ENCODE measurements at regions not wholly inside any gene's neighbourhood (a gene's known extent, or its start where the extent isn't known, plus 50 kb on each side); places are given as distances from the start of the nearest gene placed in this dataset.
"Not testable (repeated sequence)": the region's sequence is repeated elsewhere in the genome, so short reads cannot be mapped to it uniquely, and the experiment has no call there.

DNA sequence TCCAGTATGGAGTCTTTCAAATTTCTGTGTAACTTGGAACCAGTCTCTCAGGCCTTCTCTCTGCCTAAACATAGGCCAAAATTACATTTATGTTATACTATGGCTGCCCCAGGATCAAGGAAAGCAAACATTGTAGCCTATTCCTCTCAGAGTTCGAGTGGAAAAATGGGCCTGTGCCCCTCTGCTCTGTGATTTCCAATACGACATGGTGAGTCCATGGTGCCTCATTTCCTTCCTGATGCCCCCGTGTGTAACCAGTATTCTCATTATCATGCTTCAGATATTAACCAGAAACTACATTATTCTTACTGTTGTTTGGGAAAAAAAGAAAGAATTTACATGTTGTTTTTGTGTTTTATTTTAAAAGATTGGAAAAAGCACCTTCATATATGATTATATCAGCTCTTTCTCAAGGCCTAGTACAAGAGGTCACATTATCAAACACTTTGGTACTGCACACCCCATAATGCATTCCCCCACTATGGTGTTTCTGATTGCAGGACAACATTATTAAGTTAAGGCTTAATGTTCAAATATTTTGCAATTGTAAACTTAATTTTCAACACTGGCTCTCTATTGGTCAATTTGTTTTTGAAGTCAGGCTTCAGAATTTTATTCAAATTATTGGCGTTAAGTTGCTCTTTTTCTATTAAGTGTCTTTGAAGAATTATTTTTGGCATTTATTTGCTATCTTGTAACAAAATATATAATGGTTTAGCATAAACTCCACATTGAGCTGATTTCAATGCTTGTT is 151.8 kb upstream of the SLC27A6 start:
- no peak for DNase-seq

DNA sequence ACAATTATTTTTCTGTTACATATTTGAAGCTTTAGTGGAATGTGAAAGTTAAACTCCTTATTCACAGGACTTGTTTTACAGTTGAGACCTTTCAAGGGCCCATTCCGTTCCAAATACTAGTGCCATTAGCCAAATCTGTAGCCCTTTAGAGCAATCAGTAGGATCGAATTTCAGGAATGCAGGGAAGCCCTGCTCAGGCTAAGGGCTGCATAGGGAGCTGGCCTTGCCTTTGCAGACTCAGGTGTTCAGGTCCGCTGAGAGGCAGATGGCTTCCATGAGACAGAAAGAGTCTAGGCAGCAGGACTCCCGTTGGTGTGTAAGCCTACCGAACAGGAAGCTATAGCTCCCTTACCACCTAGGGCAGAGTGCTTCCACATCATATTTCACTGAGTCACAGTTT is 150.1 kb upstream of the SLC27A6 start:
- no peak for DNase-seq

DNA sequence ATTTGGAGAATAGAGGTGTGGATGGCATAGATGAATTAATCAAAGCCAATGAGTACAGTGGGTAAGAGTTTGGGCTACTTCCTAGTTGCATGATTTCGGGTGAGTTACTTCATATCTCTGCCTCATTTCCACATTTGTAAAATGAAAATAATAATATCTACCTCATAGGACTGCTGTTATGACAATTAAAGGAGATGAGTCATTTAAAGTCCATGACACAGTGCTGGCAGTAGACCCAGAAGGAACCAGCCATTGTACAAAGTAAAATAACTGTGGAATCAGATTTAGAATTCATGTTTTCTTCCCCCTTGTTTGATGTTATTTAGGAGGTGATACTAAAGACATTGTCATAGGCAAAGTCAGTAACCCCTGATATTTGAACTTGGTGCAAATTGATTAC is 139.5 kb upstream of the SLC27A6 start:
- no peak for DNase-seq

DNA sequence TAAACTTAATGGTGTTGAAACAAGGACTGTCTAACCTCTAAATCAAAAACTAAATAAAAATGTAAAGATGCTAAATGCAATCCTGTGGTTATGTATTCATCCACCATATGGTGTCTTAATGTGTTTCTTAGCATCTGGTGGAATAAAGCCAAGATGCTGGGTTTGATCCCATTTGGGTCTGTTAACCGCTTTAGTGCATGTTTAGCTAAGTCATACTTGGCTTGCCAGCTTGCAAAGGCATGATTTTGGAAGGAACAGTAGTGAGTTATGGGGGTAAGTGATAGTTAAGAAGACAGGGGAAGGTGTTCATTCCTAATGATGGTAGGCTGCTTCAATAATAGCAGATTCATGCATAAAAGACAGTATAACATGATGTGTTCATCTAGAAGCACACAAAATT is 139.0 kb upstream of the SLC27A6 start:
- no peak for DNase-seq

DNA sequence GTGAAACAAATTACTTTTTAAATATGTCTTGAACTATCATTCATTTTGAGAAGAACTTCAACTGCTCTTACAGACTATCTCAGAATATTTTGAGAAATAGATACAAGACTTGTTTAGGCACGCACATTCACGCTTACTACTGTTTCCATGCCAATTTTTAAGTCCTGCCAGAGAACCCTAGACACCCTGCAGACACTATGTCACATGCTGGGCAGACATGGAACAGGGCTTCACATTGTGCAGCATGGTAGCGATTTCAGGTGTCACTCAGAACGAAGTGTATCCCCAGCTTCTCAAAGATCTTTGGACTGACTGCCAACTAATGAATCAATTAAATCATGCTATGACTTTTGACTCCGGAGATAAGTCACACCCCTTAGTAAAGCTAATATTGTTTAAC is 128.7 kb upstream of the SLC27A6 start:
- DNase-seq: no peak

DNA sequence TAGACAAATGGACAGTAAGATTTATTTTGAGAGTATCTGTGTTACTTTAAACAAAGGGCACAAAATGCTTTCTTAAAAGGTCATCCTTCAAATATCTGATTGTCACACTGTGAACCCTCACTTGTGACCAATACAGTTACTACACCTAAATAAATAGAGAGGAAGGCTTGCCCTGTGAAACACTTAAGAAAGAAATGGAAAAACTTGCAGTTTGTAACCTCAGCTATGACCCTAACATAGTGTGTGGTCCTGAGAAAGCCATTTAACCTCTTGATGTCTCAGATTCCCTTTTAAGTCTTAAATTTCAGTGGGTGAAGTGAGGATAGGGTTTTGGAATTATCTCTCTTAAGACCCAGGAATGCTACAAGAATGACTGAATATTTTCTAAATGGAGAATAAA is 126.7 kb upstream of the SLC27A6 start:
- no peak for DNase-seq

DNA sequence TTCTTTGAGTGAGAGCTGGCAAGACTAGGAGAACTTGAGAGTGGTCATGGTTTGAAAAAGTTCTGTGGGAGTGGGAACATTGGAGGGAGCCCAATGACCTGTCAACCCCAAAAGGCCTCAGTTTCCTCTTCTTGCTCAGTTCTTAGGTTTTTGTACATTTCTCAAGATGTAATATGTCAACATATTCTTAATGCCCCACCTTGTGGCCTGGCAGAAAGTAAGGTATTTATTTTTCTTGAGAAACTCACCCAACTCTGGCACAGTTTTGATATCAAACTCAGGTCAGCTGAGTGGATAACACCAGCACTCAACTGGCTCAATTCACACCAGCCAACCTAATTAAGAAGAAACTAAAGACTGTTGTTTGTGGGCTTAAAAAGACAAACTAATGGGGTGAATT is 123.0 kb upstream of the SLC27A6 start:
- DNase-seq: no peak

DNA sequence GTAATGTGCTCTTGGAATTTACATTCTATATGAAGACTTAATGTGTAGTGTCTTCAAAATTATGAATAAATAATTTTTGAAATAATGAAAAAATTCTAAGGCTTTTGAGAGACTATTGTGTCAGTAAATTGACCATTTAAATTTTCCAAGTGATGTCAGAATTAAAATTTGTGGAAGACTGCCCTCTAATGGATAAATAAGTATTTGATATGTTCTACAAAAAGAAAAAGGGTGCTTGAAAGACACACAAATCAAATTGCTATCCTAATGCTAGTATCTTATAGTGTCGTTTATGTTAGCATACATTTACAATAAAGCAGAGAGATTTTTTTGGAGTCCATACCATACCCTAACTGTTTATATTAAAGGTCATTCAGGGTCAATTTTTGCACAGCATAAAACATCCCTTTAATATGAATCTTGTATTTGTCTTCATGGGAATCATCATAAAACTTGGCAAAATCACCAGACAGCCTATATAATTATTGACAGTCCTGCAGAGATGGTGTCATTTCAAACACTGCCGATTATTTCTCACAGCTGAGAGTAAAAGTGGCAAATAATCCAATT is 120.8 kb upstream of the SLC27A6 start:
- peak; percentile 42 for DNase-seq

DNA sequence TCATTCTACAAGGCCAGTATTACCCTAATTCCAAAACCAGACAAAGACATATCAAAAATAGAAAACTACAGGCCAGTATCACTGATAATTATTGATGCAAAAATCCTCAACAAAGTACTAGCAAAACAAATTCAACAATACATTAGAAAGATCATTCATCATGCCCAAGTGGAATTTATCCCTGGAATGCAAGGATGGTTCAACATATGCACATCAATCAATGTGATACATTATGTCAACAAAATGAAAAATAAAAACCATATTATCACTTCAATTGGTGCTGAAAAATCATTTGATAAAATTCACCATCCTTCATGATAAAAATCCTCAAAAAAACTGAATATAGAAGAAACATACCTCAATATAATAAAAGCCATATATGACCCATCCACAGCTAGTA is 115.2 kb upstream of the SLC27A6 start:
- no peak for DNase-seq

DNA sequence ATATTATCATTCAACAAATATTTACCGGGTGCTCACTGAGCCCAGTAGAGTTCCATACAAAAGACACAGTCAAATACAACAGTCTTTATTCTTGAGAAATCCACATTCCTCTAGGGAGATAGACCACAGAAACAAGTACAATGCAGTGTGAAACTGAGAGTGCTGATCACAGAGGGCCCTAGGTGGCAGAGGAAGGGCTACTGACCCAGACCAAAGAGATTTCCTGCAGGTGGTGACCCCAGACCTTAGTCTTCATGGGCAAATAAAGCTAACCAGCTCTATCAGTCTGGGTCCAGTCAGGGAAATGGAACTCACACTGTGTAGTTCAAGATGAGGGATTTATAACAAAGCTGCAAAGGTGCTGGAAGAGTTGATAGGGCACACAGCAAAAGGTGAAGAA is 110.4 kb upstream of the SLC27A6 start:
- no peak for DNase-seq

DNA sequence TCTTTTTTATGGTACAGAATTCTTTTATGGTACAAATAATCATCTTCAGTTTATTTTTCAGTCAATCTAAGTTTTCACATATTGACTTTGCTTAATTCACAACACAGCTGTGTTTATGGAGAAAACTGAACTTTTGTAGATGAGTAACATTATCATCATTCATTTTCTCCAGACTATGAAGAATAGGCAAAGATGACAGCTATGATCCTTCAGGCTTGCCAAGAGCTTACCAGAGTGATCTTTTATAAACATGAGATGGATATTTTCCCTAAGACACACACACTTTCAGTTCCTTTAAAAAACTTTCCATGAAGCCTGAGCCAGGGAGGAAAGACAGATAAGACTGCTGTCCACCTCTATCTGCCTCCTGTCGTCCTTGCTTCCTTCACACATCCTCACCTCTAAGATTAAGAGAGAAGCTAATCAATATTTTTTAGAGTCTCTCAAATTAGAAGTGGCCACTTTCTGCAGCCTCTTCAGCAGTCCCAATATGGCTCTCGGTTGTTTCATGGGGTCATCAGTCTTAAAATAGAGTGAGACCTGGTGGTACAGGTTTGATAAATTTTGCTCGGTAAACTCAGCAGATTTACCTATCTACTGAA is 108.1 kb upstream of the SLC27A6 start:
- no peak for DNase-seq

DNA sequence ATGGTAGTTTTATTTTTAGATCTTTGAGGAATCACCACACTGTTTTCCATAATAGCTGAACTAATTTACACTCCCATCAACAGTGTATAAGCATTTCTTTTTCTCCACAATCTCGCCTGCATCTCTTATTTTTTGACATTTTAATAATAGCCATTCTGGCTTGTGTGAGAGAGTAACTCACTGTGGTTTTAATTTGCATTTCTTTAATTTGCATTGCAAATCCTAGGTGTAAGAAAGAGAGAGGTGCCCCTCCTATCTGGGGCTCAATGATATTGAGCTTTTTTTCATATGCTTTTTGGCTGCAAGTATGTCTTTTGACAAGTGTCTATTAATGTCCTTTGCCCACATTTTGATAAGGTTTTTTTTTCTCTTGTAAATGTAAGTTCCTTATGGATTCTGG is 106.3 kb upstream of the SLC27A6 start:
- no peak for DNase-seq

DNA sequence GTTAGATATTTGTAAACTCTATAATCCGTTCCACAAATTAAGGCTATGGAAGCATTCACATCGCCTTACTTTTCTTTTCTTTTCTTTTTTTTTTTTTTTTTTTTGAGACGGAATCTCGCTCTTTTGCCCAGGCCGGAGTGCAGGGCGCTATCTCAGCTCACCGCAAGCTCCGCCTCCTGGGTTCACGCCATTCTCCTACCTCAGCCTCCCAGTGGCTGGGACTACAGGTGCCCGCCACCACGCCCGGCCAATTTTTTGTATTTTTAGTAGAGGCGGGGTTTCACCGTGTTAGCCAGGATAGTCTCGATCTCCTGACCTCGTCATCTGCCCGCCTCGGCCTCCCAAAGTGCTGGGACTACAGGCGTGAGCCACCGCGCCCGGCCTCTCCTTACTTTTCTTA is 104.1 kb upstream of the SLC27A6 start:
- not testable (repeated sequence) for DNase-seq

DNA sequence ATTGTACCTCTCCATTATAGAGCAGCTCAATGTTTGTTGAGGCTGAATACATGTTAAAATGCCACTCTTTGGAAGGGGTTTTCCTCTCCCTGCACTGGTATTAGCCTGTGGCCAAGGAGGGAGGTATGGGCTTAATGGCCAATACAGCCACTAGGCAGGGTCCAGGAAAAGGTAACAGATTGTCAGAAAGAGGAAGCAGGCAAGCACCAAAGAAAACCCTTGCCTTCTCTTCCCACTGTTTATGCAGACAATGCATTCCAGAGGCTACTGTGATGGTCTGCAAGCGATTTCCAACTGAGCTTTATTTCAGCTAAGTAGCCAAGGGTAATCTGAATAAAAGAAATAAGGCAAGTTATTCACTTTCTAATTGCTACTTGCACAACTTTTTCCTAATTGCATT is 95.3 kb upstream of the SLC27A6 start:
- DNase-seq: no peak

DNA sequence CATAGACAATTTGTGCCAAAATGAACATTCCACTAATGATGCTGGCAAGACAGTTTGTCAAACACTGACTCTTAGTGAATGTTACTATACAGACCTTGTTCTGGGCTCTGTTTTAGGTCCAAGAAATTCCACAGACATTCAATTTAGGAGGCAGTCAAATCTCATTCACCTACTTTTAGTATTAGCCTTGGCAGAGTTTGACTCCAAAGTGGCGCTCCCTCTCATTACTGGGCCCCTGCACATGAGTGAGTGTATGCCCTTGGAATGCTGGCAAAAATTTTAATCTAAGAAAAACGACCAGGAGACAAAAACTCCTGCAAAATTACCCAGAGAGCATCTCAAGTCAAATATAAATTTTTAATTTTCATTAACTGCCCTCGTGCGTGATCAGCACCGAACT is 94.9 kb upstream of the SLC27A6 start:
- no peak for DNase-seq

DNA sequence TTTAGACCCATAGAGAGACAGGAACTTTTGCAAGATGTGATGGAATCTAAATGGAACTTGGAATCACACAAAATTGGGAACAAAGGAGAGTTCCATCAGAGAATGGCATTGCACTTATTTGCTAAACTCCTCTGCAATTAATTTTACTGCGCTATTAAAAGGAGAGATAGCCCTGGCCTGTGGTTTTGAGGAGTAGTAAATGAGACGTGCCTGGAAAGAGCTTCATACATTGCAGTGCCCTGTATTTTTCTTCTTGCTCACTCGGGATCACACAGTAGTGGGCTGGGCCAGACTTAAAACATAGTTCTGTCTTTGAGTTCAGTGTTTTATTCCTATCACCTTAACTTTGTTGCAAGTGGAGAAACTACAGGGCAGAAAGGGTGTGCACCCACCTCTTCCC is 94.4 kb upstream of the SLC27A6 start:
- DNase-seq: no peak

DNA sequence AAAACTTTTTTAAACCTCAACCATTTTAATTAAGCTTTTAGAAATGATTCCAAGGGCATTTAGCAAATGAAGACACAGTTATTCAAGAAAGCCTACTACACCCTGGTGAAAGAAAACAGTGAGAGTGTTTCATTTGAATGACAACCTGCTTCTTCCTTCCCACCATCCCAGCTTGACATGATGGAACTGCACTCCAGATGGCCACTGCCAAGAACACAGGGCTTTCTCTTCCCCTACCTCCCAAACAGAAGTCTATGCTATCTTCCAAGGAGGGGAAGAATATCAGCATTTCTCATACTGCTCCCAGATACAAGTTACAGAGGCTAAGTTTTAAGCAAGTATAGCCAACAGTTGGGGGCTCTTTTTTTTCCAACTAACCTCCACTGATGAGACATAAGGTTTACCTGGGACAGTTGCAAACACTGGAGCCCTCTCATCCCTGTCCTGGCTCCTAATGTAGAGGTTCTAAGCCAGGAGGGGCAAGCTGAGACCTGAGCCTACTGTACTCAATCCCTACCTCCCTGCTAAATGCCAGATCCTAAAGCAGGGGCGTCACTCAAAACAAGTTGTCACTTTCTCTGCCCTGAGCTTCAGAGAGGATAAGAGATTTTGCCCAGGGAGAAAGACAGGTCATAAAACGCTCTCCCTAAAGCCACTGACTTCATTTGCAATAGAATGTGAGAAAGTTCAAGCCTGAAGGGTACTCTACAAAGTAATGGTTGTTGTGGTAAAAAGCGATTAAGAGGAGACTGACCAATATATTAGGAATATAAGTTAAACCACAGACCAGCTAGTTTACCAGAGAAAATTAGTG is 88.5 kb upstream of the SLC27A6 start:
- no peak for DNase-seq

DNA sequence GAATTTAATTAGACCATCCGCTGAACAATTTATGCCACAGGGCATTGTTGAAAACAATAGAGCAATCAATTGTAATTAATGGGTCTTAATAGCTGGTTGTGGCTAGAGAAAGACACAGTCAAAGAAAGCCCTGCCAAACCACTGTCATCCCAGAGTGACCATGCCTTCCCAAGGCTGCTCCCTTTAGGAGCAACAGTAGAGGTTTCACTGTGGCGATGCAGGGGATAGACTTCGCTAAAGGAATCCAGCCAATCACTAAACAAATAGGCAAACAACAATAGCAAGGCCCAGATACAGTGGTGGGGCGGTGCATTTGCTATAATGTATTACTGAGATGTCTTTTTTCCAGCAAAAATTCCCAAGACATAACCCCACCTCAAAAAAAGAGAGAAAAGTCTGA is 87.8 kb upstream of the SLC27A6 start:
- DNase-seq: no peak

DNA sequence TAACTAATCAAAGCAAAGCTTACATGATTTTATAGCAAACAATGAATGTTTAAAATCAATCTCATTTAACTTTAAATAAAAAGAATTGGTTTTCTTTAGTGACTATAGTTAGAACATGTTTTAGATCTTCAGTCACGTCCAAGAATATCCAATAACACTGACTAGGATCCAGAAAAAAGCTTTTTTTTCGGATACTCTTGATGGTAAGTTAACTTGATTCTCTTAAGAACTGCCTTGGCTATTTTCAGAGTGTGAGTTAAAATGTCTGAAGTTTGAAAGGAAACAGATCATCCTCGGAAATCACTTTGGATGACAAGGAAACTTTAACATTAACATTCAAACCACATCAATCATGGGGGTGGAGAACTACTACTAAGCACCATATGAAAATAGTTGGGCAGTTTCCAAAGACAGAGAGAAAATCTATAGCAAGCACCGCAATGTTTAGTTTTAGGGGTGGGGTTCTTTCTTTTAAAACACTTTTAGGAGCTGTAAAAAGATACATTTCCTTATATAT is 83.7 kb upstream of the SLC27A6 start:
- DNase-seq: no peak

DNA sequence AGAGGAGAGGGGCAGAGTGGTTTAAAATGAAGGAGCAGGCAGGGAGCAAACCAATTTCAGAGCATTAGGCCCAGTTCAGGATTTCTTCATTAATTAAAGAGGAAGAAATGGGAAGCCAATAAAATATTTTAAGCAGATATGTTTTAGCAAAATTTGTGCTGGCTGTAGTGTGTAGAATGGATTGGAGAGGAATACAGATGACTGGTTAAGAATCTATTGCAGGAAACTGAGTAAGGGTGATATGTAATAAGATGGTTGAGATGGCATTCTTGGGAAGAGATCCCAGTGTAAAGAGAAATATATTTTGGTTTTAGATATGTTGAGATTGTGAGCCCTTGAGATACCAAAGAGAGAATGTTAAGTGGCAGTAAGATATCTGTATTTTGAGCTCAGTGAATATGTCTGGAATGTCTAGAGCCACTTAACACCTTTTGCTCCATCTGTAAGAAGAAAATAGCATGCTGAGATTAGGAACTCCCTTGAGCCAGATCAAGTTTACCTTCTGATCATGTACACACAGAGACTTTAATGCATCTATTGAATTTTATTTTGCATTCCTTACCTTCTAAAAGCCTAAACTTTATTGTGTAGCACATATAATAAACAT is 79.5 kb upstream of the SLC27A6 start:
- DNase-seq: no peak

DNA sequence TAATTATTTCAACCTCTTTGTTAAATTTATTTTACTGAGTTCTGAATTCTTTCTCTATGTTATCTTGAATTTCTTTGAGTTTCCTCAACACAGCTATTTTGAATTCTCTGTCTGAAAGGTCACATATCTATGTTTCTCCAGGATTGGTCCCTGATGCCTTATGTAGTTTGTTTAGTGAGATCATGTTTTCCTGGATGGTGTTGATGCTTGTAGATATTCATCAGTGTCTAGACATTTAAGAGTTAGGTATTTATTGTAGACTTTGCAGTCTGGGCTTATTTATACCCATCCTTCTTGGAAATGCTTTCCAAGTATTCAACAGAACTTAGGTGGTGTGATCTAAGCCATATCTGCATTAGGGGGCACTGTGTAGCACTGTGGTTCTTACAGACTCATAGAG is 70.2 kb upstream of the SLC27A6 start:
- no peak for DNase-seq

DNA sequence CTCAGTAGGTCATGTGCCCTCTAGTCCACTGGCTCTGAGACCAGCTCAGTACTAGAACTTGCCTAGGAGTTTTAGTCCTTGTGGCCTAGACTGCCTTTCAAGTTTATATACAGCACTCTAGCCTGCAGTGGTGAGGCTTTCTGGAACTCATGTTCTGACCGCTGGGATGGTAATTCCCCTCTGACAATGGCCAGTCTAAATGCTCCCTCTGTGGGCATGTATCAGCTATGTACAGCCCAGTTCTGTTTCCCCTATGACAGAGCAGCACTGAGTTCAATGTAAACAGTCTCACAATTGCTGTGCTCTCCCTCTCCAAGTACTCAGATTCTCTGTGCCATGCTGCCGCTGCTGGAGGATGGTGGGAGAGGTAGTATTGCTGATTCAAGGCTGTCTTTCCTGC is 68.6 kb upstream of the SLC27A6 start:
- DNase-seq: no peak

DNA sequence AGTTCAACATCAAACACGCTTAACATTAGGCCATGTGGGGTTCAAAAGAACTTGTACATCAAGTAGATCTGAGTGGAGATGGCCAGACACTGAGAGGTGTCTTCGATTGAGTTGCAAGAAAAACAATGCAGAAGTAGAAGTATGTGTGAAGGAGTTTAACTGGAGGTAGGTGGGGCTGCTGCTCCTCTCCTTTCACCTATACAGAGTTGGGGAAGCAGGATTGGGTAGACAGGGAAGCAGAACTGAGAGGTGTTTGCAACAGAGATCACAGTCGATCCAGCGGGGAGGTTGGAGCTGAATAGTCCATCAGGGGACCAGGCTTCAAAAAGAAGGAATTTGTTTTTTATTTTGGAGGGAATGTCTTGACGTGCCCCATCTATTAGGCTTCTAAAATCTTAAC is 61.7 kb upstream of the SLC27A6 start:
- DNase-seq: no peak
